ENCODE measurements at regions not wholly inside any gene's neighbourhood (a gene's known extent, or its start where the extent isn't known, plus 50 kb on each side); places are given as distances from the start of the nearest gene placed in this dataset.
"Not testable (repeated sequence)": the region's sequence is repeated elsewhere in the genome, so short reads cannot be mapped to it uniquely, and the experiment has no call there.

DNA sequence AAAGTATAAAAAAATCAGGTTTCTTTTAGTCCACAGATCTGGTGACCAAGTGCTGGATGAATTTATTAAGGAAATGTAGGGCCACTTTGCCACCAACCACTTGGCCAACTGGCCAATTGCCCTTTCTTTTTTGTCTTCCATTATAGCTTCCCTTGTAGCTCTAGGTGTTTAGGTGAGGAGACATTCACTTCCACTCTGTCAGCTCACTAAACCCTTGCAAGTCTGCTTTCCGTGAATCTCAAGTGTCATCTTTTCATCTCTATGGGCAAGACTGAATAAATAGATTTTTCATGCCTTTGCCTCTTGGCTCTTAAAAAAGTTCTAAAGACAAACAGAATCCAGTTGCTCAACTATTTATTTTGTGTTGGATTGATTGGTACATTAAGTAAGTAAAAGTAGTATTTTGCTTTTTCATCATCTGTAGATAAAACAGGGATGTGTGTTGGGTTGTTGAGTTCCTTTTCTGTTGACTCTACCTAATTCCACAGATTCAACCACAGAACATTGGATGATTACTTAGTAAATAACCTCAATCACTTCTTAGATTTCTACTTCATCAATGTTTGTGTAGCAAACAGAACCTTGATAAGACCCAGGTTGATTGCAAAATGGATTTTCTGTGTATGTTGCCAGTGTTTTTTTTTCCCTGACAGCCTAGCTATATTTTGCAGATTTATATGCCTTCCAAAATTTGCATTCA lies 68.1 kb upstream of the GRXCR1 start:
- no peak for DNase-seq (ENCODE audit: low spot score)

DNA sequence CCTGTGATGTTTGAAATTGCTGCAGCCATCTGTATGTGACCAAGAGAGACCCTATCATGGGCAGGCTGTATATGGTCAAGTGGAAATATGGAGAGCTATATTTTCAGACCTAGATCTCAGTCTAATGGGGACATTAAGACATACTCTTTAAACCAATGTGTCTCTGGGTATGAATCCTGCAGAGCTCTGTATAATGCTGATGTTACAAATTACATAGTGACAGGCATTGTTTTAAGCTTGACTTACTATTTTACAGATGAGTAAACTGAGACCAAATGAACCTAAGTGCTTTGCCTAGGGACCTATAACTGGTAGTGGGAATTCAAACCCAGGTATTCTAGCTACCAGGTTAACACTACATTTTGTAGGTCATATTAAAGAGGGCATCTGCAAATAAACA lies 71.3 kb upstream of the GRXCR1 start:
- DNase-seq (ENCODE audit: low spot score), result no peak

DNA sequence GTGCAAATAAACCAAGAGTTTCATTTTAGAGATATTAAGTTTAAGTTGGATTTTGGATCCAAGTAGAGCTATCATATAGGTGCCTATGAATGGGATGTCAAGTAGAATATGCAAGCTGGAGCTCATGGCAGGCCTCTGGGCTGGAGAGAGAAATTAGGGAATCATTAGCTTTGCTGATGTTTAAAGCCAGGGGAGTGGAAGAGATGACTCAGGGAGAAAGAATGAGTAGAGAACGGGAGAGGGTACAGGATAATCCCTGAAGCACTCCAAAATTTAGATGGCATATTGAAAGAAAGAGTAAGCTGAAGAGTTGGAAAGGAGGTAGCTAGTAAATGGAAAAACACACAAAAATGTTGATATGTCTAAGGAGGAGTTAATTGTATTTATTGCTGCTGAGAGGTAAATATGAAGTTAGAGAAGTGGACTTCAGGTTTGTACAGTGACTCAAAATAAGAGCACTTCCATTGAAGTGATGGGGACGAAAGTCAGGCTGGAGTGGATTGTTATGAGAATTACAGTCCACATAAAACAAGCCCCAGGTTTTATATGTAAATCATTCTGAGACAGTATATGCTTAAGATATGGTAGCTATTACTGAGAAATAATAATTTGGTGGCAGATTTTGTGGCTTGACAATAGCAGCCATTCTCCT lies 72.5 kb upstream of the GRXCR1 start:
- no peak for DNase-seq (ENCODE audit: low spot score)

DNA sequence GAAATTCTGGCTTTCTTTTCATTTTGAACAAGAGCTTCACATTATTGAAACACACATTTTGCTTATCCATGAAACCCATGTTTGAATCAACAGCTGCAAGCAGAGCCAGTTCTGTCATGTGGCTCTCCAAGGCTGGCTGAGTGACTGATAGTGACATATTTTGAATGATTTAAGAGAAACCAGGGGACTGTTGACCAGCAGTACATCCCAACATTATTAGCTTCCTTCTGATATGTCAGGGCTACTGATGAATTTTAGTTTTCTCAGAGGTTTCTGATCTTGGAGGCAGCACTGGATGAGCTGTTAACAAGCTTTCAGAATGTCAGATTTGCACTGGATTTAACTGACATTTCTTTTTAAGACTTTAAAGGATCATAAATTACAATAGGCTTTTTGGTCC lies 74.6 kb upstream of the GRXCR1 start:
- DNase-seq (ENCODE audit: low spot score), result no peak

DNA sequence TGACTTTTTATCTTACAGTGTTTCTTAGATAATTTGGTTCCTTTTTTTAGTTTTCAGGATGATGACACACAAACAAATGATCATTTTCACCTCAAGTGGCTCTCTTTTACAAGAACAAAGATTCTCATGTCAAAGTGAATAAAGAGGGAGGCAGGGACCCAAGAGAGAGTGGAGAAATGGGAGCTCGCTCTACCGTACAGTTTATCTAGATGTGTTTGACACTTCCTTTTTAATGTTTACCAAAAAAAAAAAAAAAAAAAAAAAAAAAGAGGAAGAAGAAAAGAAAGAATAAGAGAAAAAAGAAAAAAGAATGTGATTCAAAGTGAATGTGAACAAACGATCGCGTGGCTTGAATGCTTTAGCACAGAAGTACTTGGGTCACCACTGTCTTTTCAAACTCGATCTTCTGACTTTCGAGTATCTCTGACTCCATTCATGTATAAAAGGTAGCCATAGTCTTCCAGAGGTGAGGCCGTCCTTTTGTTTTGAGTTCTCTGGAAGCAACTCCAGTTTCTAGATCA lies 75.6 kb upstream of the GRXCR1 start:
- no peak for DNase-seq (ENCODE audit: low spot score)

DNA sequence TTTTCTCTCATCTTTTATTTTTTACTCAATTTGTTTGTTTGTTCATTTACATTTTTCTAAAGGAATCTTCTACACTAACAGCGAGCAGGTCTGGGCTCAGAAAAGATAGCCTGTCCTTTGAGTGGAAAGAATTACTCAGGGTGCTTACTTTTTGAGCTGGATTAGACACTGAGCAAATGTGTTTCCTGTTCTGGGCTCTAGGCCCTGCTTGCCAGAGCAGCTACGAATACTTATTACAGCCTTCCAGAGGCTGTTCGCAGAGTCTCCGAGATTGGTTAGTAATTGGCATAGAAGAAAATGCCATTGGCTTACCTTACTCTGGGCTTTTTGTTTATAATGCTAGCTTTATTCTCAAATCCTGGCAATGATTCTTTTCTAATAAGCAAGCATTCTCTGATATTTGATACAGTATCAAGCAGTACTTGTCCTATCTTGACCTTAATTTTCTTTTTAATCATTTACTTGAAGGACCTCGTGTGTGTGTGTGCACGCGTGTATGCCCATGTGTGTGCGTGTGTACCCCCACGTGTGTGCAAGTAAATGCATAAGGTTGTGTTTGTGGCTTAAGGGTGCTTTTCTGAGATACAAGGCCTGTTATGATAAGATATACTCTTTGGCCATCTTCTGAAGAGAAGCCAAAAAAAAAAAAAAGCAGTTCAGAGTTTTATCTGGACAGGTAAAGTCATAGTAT lies 76.2 kb upstream of the GRXCR1 start:
- no peak for DNase-seq (ENCODE audit: low spot score)

DNA sequence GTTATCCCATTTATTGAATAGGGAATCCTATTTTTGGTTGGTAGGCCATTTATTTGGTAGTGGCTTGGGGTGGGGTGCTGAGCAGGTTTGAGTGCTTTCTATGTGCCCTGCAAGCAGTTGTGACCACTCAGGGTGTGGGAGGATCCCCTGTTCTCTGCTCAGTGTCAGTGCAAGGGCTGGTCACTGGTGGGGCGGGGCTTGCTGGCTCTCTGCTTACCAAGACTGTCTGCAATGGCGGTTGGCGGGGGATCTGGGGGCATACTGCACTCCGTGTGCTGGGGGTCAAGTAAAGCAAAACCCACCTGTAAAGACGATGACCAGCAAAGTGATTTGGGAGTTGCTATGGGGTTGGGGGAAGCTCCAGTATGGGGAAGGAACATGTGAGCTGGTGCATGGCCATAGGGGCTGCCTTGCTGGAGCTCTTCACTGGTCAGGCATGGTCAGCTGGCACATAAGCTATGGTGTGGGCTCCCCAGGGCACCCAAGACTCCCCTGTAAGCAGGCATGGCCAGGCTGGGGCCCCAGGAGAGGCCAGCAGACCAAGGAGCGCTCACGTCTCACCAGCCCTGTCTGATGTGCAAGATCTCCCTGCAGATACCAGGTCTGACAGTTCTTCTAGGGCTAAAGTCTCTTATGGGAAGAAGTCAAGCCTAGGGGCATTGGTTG lies 83.0 kb upstream of the GRXCR1 start:
- DNase-seq (ENCODE audit: low spot score), result no peak

DNA sequence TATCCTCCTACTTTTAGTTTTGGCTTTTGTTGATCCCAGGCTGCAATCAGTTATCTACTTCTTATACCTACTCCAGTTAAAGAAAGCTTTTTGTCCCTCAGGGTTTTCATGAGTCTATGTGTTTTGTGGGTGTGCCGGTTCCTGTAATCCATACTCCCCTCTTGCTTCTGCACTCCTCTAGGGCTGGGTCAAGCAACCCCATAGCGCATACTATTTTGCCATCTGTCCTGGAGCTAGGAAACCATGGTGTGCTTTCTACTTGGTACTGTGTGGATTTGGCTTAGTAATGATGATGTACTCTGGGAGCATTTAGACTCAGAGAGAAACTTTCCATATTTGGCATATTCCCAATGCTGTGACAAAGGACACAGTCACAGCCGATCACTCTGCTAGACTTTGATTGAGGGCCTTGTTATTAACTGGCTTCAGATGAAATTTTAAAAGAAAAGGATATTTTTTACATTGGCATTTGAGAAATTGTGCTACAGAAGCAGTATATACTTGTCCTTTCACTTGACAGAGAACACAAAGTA lies 86.1 kb upstream of the GRXCR1 start:
- no peak for DNase-seq (ENCODE audit: low spot score)

DNA sequence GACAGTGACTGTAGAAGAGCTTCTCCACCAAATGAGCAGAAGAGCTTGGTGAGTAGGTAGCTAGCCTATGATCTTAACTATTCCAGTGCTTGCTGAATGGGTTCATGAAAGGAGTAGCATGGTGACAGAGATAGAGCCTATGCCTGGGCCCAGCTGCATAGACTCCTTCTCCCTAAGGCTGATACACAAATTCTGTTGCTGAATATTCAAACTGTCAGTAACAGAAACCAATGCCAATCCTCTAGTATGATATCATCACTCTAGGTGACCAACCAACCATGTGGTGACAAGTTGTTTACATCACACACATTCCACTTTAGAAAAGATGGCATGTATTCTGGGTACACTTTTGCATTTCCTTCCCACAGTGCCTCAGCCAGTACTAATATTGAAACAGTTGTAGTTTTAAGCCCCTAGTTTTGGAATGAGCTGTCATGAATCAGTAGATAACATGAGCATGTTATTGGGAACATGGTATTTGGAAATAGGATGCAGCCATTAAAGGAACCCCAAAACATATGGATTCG lies 103.4 kb upstream of the GRXCR1 start:
- DNase-seq (ENCODE audit: low spot score), result no peak

DNA sequence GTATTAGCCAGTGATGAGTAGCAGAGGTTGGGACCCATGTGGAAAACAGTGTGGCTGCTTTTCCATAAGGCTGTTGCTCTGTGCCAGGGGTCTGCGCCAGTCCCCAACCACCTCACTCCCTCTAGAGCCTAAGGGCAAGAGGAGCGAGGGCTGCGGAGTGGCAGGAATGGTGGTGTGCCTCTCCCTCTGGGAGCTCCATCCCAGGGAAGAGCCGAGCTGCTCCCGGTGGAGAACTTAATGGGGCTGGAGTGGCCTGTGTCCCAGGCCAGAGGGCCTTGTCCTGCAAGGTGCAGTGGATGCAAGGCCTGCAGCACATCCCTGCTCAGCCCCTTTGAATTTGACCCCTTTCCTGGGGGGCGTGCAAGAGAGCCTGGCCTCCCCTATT lies 105.4 kb upstream of the GRXCR1 start:
- no peak for DNase-seq (ENCODE audit: low spot score)

DNA sequence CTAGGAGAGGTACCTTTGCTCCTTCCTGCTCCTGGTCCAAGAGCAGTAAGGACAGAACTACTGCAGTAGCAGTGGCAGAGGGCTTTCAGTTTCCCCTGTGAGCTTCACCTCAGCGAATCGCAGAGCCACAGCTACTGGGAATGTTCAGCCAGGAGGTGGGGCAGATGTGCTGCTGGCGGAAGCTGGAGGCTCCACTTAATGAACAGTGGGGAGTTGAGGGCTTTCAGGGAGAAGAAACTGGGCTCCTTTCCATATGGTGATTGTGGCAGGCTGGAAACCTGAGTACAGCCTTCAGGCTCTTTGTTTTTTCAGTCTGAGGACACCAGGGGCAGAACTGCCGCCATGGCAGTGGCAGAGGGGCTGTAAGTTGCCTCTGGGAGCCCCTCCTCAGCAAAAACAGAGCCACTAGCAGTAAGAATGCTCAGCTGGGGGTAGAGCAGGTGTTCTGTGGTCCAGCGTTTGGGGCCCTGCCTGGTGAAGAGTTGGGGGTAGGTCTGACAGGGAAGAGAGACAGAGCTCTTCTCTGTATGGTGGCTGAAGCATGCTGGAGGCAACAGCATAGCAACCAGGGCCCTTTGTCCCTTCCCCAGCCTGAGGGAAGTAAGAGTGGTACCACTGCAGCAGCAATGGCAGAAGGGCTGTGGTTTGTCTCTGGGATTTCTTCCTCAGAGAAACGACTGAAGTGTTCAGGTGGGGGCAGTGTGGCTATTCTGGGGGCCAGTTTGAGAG lies 106.0 kb upstream of the GRXCR1 start:
- no peak for DNase-seq (ENCODE audit: low spot score)

DNA sequence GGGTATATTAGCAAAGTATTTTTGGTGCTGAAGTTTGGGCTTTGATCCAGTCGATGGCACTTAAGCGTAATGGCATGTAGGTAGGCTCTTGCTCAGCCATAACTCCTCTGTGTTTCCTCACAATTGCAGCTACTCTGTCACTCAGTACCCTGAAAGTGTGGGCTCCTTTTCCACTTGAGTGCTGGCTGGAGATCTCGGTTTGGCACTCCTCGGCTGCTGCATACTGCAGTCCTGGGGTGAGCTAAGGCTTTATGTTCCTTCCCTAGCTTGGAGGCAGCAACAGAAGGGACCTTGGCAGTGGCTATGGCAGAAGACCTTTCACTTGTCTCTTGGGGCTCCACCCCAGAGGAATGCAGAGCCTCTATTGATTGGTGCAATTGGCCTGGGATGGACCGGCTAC lies 106.7 kb upstream of the GRXCR1 start:
- DNase-seq (ENCODE audit: low spot score), result no peak

DNA sequence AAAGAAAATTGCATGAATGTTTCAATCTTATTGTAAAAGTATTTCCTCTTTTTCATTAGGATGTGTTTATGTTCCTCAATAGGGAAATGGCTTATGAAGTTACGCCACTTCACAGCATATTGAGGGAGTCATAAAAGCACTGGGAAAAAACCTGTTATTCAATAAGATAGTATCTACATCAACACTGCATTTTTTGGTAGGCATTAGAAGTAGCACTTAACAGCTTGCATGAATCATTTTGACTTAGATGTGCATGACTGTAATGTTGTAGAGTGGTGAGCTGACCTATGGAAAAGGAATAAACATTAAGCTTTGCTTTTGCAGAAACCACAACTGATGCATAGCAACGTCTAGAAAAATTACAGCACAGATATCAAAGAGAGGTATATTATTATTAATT lies 111.2 kb upstream of the GRXCR1 start:
- no peak for DNase-seq (ENCODE audit: low spot score)

DNA sequence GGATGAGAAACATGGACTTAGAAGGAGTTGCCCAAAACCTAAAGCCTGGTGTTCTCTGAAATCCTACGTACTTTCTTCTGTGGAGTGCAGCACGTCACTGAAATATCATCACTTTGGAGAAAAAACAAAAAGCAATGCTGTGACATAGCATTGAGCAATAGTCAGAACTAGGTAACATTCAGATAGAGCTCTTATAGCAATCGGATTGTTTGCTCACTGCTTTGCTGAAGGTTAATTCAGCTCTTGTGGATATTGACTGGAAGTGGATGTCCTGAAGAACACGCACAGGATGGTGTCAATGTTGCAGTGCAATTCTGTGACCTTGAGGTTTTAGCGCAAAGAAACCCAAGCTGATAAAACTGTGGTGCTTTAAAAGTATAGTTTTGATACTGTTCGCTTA lies 114.2 kb upstream of the GRXCR1 start:
- no peak for DNase-seq (ENCODE audit: low spot score)

DNA sequence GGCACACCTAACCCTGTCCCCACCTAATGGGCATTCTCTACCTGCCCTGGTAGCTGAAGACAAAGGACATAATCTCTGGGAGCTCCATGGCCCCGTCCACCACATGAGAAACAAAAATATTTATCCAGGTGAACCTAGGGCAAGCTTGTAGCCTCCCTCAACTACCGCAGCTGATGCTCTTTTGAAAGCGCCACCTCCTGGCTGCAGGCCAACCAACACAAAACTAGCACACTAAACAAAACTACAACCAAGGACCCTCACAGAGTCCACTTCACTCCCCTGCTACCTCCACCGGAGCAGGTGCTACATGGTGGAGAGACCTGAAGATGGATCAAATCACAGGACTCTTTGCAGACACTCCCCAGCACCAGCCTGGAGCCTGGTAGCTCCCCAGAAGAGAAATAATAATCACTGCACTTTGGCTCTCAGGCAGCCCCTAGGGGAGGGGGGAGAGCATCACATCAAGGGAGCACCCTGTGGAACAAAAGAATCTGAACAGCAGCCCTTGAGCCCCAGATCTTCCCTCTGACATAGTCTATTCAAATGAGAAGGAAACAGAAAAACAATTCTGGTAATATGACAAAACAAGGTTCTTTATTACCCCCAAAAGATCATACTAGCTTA lies 111.3 kb upstream of the ATP8A1 start:
- DNase-seq (ENCODE audit: low spot score), result no peak

DNA sequence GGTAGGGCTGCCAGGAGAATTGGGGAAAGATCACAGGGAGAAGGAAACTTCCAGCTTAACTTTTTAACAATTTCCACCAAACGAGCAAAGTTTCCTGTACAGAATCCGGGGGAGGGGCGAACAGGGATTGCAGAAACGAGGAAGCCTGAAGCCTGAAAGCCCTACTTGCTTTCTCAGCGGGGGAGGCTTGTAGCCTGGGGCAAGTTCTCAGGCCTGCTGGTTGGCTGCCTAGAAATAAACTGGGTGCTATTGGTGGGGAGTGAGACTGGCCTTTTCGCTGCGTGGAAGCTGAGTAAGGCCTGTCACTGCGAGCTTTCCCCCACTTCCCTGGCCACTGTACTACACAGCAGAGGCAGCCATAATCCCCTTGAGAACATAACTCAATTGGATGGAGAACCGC lies 110.8 kb upstream of the ATP8A1 start:
- no peak for DNase-seq (ENCODE audit: low spot score)

DNA sequence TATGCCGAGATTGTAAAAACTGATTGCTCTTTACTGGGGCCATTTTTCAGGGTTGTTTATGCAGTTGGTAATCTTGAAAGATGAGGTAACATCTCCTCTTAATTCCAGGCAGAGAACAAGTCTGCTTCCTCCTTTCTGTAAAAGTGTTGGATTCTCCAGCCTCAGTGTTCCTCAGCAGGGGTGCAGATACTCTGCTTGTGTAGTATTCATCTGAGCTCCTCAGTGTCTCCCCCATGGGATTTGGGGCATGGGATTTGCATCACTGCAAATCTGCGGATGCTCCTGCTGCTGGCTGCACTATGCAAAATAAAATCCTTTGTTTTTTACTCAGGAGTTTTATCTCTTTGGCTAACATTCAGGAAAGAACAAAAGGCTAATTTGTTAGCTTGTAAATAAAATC lies 104.9 kb upstream of the ATP8A1 start:
- DNase-seq (ENCODE audit: low spot score), result no peak

DNA sequence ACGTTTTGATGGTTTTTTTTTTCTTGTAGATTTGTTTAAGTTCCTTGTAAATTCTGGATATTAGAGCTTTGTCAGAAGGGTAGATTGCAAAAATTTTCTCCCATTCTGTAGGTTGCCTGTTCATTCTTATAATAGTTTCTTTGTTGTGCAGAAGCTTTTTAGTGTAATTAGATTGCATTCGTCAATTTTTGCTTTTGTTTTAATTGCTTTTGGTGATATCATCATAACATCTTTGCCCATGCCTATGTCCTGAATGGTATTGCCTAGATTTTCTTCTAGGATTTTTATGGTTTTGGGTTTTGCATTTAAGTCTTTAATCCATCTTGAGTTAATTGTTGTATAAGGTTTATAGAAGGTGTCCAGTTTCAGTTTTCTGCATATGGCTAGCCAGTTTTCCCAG lies 98.1 kb upstream of the ATP8A1 start:
- DNase-seq (ENCODE audit: low spot score), result not testable (repeated sequence)

DNA sequence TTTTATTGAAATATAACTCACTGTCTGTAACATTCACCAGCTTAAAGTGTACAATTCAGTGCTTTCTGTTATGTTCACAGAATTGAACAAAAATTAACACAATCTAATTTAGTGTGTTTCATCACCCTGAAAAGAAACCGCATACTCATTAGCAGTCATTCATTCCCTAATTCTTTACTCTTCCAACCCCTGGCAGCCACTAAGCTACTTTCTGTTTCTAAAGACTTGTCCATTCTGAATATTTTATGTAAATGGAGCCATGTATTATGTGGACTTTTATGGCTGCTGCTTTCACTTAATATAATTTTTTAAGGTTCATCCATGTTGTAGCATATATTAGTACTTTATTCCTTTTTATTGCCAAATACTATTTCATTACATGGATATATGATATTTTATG lies 94.7 kb upstream of the ATP8A1 start:
- no peak for DNase-seq (ENCODE audit: low spot score)

DNA sequence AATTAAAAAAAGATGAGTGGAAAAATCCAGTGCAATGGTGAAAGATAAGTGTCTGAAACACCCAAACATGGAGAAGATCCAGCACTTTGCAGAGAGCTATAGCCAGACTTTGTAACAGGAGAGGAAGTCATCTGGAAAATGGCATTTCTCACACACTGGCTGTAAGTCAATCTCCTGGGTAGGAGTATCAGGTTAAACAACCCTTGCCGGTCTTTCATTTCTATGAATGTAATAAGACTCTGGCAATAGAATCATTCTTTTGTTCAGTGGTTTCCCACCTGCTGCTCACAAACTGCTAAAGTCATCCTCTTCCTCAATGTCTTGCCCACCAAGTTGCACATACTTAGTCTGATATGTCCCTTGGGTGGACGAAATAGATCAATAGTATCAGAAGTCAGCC lies 94.0 kb upstream of the ATP8A1 start:
- DNase-seq (ENCODE audit: low spot score), result no peak

DNA sequence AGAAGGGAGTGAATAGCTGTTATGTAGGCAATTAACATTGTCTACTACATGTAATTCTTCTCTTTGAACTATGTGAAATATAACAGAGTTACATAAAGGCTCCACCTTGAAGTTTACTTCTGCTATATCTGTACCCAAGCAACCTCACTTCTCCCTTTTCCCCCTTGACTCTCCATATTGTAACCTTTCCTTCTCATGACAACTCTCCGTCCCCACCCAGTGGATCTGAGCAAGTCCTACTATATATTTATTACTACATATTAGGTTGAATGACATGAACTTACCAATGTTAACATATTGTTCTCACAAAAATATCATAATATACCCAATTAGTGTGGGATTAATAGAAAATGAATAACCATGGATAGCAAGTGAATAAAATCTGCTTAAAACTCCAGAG lies 93.2 kb upstream of the ATP8A1 start:
- DNase-seq (ENCODE audit: low spot score), result peak; percentile 15

Data from kidney capillary endothelial cell (primary cell).